HL-60 (cell line): ENCODE measurements at regions not wholly inside any gene's neighbourhood (a gene's known extent, or its start where the extent isn't known, plus 50 kb on each side); places are given as distances from the start of the nearest gene placed in this dataset.
"Not testable (repeated sequence)": the region's sequence is repeated elsewhere in the genome, so short reads cannot be mapped to it uniquely, and the experiment has no call there.

Experiments used
- CTCF ChIP-seq: IDR thresholded peaks from one replicate; pipeline ENCODE4 v1.5.1; 2011; ENCODE audit warnings: low read length, control low read depth, inconsistent platforms; ENCODE audit not compliant: insufficient read depth
- POLR2AphosphoS5 ChIP-seq: IDR thresholded peaks from 2 replicates; pipeline ENCODE4 v1.6.1; 2012; ENCODE audit warnings: low read depth
- SPI1 ChIP-seq: IDR thresholded peaks from 2 replicates; pipeline ENCODE4 v1.6.1; 2012; ENCODE audit warnings: low read depth, mild to moderate bottlenecking, borderline replicate concordance
- TF ChIP-seq, protein P1 (sequence below): IDR thresholded peaks from 2 replicates; pipeline ENCODE4 v1.6.1; 2012; ENCODE audit warnings: low read depth; ENCODE audit not compliant: insufficient replicate concordance

DNA sequence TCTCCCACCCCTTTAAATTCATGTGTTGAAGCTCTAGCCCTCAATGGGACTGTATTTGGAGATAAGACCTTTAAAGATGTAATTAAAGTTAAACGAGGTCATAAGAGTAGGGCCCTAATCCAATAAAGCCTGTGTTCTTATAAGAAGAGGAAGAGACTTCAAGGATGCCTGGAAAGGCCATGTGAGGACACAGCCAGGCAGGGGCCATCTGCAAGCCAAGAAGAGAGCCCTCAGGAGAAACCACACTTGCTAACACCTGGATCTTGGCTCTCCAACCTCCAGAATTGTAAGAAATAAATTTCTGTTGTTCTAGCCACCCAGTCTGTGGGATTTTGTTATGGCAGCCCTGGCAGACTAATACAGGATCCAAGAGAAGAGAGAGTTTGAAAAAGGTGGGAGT, 683.5 kb downstream of the TTLL7 start:
- TF ChIP-seq CTCF, POLR2AphosphoS5, SPI1: not testable (repeated sequence)
- TF ChIP-seq, protein P1, sequence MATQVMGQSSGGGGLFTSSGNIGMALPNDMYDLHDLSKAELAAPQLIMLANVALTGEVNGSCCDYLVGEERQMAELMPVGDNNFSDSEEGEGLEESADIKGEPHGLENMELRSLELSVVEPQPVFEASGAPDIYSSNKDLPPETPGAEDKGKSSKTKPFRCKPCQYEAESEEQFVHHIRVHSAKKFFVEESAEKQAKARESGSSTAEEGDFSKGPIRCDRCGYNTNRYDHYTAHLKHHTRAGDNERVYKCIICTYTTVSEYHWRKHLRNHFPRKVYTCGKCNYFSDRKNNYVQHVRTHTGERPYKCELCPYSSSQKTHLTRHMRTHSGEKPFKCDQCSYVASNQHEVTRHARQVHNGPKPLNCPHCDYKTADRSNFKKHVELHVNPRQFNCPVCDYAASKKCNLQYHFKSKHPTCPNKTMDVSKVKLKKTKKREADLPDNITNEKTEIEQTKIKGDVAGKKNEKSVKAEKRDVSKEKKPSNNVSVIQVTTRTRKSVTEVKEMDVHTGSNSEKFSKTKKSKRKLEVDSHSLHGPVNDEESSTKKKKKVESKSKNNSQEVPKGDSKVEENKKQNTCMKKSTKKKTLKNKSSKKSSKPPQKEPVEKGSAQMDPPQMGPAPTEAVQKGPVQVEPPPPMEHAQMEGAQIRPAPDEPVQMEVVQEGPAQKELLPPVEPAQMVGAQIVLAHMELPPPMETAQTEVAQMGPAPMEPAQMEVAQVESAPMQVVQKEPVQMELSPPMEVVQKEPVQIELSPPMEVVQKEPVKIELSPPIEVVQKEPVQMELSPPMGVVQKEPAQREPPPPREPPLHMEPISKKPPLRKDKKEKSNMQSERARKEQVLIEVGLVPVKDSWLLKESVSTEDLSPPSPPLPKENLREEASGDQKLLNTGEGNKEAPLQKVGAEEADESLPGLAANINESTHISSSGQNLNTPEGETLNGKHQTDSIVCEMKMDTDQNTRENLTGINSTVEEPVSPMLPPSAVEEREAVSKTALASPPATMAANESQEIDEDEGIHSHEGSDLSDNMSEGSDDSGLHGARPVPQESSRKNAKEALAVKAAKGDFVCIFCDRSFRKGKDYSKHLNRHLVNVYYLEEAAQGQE = not testable (repeated sequence)
